ENCODE measurements at regions not wholly inside any gene's neighbourhood (a gene's known extent, or its start where the extent isn't known, plus 50 kb on each side); places are given as distances from the start of the nearest gene placed in this dataset.

DNA sequence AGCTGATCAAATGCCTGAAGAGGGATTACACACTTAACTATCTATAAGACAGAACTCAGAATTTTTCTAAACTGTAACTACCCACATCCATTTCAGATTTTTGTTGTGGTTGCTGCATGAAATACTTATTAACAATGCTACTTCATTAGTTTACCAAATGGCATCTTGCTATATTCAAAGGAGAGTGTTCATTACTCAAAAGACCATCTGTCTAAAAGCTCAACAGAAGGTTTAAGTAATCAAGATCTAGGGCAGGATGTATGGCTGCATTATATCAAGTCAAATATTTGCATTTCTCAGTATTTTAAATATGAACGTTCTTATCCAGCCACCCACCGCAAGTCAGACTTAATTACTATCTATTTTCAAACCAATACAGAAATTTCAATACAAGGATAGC lies 79.9 kb downstream of the SIPA1L2 start:
- no peak for TF ChIP-seq SPI1 (IDR thresholded peaks at IDR 0.05; ENCODE audit: borderline replicate concordance, low read depth)
- no peak for TF ChIP-seq GABPA (IDR thresholded peaks at IDR 0.05; ENCODE audit: low read depth)
- DNase-seq (ENCODE audit: low read depth in 1 of 2, low spot score in 1 of 2), result no peak
- peaks cover 3% of the 10 kb centered on the region for H3K27me3 ChIP-seq (ENCODE audit: insufficient read depth, poor library complexity, severe bottlenecking)
- no peak overlapping the region for H3K4me3 ChIP-seq (replicated peaks; ENCODE audit: insufficient read depth, low read length)
- no peak overlapping the region for H3K27ac ChIP-seq (replicated peaks)

DNA sequence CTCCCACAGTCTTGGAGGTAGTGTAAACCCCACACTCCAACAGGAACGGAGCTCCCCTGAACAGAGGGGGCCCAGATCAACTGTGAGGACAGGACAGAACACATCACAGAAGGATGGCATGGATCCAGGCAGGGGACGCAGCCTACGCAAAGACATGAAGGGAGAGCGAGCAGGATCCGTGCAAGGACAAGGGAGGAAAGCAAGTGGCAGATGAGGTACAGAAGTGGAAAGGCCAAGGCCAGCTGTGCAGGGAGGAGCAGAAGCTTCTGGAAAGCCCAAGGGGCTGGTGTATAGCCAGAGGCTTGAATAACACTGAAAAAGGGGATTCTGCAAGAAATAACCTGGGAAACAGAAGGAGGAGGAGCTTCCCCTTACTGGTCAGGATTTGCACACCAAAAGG lies 81.2 kb downstream of the SIPA1L2 start:
- TF ChIP-seq, protein P1, sequence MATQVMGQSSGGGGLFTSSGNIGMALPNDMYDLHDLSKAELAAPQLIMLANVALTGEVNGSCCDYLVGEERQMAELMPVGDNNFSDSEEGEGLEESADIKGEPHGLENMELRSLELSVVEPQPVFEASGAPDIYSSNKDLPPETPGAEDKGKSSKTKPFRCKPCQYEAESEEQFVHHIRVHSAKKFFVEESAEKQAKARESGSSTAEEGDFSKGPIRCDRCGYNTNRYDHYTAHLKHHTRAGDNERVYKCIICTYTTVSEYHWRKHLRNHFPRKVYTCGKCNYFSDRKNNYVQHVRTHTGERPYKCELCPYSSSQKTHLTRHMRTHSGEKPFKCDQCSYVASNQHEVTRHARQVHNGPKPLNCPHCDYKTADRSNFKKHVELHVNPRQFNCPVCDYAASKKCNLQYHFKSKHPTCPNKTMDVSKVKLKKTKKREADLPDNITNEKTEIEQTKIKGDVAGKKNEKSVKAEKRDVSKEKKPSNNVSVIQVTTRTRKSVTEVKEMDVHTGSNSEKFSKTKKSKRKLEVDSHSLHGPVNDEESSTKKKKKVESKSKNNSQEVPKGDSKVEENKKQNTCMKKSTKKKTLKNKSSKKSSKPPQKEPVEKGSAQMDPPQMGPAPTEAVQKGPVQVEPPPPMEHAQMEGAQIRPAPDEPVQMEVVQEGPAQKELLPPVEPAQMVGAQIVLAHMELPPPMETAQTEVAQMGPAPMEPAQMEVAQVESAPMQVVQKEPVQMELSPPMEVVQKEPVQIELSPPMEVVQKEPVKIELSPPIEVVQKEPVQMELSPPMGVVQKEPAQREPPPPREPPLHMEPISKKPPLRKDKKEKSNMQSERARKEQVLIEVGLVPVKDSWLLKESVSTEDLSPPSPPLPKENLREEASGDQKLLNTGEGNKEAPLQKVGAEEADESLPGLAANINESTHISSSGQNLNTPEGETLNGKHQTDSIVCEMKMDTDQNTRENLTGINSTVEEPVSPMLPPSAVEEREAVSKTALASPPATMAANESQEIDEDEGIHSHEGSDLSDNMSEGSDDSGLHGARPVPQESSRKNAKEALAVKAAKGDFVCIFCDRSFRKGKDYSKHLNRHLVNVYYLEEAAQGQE (IDR thresholded peaks at IDR 0.05; ENCODE audit: insufficient replicate concordance, low read depth), result no peak
- TF ChIP-seq POLR2AphosphoS5 (IDR thresholded peaks at IDR 0.05; ENCODE audit: low read depth), result no peak
- TF ChIP-seq GABPA (IDR thresholded peaks at IDR 0.05; ENCODE audit: low read depth), result no peak
- no peak for TF ChIP-seq CTCF (IDR thresholded peaks at IDR 0.05; ENCODE audit: insufficient read depth, low read length)
- no peak for TF ChIP-seq SPI1 (IDR thresholded peaks at IDR 0.05; ENCODE audit: borderline replicate concordance, low read depth)
- no peak for DNase-seq (ENCODE audit: low read depth in 1 of 2, low spot score in 1 of 2)
- H3K27me3 ChIP-seq (ENCODE audit: insufficient read depth, poor library complexity, severe bottlenecking), result peaks cover 3% of the 10 kb centered on the region
- no peak overlapping the region for H3K4me3 ChIP-seq (replicated peaks; ENCODE audit: insufficient read depth, low read length)
- no peak overlapping the region for H3K27ac ChIP-seq (replicated peaks)

GRCh38 chr1:232547938-232548484 lies 81.9 kb downstream of the SIPA1L2 start:
- Histone ChIP-seq H3K4me3 (replicated peaks; ENCODE audit: insufficient read depth, low read length) (no peak overlapping the region), H3K27ac (replicated peaks) (no peak overlapping the region), H3K27me3 (ENCODE audit: insufficient read depth, poor library complexity, severe bottlenecking) (peaks cover 3% of the 10 kb centered on the region)
- TF ChIP-seq, protein P1 (IDR thresholded peaks at IDR 0.05; ENCODE audit: insufficient replicate concordance, low read depth), result no peak
- TF ChIP-seq SPI1 (IDR thresholded peaks at IDR 0.05; ENCODE audit: borderline replicate concordance, low read depth) (no peak), CTCF (IDR thresholded peaks at IDR 0.05; ENCODE audit: insufficient read depth, low read length) (no peak), POLR2AphosphoS5 (IDR thresholded peaks at IDR 0.05; ENCODE audit: low read depth) (no peak), GABPA (IDR thresholded peaks at IDR 0.05; ENCODE audit: low read depth) (no peak)
- DNase-seq (ENCODE audit: low read depth in 1 of 2, low spot score in 1 of 2), result no peak

DNA sequence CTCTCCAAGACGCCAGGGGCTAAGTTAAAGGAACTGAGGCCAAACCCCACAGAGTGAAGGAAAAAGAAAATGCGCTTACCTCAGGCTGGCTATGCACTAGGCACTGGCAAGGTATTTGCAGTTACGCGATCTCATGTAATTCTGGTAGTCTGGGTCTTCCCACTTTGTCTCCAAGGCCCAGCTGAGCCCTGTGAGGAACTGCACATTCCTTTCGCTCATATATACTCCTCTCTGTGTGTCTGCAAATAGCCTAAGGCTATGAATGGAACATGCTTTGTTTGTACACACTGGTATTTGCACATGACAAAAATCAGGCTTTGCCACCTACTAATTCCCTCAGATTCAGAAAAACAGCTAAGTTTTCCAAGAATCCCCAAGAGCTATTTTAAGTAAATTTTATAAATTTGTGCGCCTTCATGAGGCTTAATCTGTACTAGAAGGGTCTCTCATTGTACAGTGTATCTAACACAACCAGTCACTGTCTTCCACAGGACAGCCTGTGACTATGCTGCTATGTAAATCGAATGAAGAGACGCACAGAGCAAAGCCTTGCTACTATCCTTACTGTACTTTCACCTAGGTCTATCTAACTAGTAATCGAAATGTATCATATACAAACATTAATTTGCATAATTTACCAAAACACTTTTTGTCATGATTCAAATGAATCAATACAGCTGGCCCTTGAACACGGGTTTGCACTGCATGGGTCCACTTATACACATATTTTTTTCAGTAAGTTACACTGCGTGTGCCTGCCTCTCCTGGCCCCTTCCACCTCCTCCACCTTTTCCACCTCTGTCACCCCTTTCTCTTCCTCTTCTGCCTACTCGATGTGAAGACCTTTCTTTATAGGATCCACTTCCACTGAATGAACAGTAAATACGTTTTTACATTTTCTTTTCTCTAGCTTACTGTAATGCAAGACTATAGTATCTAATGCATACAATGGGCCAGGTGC lies 87.0 kb downstream of the SIPA1L2 start:
- TF ChIP-seq CTCF (IDR thresholded peaks at IDR 0.05; ENCODE audit: insufficient read depth, low read length), result no peak
- no peak for TF ChIP-seq SPI1 (IDR thresholded peaks at IDR 0.05; ENCODE audit: borderline replicate concordance, low read depth)
- no peak for TF ChIP-seq POLR2AphosphoS5 (IDR thresholded peaks at IDR 0.05; ENCODE audit: low read depth)
- no peak for TF ChIP-seq GABPA (IDR thresholded peaks at IDR 0.05; ENCODE audit: low read depth)
- TF ChIP-seq, protein P1 (IDR thresholded peaks at IDR 0.05; ENCODE audit: insufficient replicate concordance, low read depth), result no peak
- H3K4me3 ChIP-seq (replicated peaks; ENCODE audit: insufficient read depth, low read length), result no peak overlapping the region
- no peak for DNase-seq (ENCODE audit: low read depth in 1 of 2, low spot score in 1 of 2)
- H3K27me3 ChIP-seq (ENCODE audit: insufficient read depth, poor library complexity, severe bottlenecking), result no peaks in the 10 kb centered on the region
- H3K27ac ChIP-seq (replicated peaks), result no peak overlapping the region
